HG03457 (cell line): ENCODE measurements at regions not wholly inside any gene's neighbourhood (a gene's known extent, or its start where the extent isn't known, plus 50 kb on each side); places are given as distances from the start of the nearest gene placed in this dataset.
"Not testable (repeated sequence)": the region's sequence is repeated elsewhere in the genome, so short reads cannot be mapped to it uniquely, and the experiment has no call there.

Source experiments
- ATAC-seq: cut with Tn5 transposase; IDR thresholded peaks from one replicate; pipeline ENCODE4 v1.9.1; 2021; ENCODE audit warnings: moderate number of reproducible peaks; ENCODE audit not compliant: unreplicated experiment

GRCh38 chr3:81068546-81068945 is 692.9 kb downstream of the GBE1 start:
- ATAC-seq: no peak

- no peak for ATAC-seq
Measured at GRCh38 chr3:81063896-81064295, 697.5 kb downstream of the GBE1 start.

GRCh38 chr3:81051133-81051532 is 710.3 kb downstream of the GBE1 start:
- ATAC-seq: not testable (repeated sequence)

- ATAC-seq: no peak
Measured at GRCh38 chr3:81048058-81048665, 713.3 kb downstream of the GBE1 start.

GRCh38 chr3:81045976-81046375 is 715.5 kb downstream of the GBE1 start:
- ATAC-seq: no peak

GRCh38 chr3:81045246-81045645 is 716.2 kb downstream of the GBE1 start:
- no peak for ATAC-seq

GRCh38 chr3:81043660-81044199 is 717.7 kb downstream of the GBE1 start:
- no peak for ATAC-seq

- no peak for ATAC-seq
Measured at GRCh38 chr3:81043009-81043408, 718.4 kb downstream of the GBE1 start.

- no peak for ATAC-seq
Measured at GRCh38 chr3:81041331-81041730, 720.1 kb downstream of the GBE1 start.

GRCh38 chr3:81040107-81040506 is 721.3 kb downstream of the GBE1 start:
- ATAC-seq: no peak

- no peak for ATAC-seq
Measured at GRCh38 chr3:81033684-81034083, 727.8 kb downstream of the GBE1 start.

GRCh38 chr3:81033185-81033584 is 728.3 kb downstream of the GBE1 start:
- ATAC-seq: no peak

GRCh38 chr3:81029861-81030260 is 731.6 kb downstream of the GBE1 start:
- ATAC-seq: no peak

- no peak for ATAC-seq
Measured at GRCh38 chr3:81027344-81027743, 734.1 kb downstream of the GBE1 start.

GRCh38 chr3:81024560-81024959 is 736.9 kb downstream of the GBE1 start:
- ATAC-seq: no peak

- ATAC-seq: no peak
Measured at GRCh38 chr3:81022339-81022738, 739.1 kb downstream of the GBE1 start.

GRCh38 chr3:81013360-81013759 is 748.1 kb downstream of the GBE1 start:
- no peak for ATAC-seq

GRCh38 chr3:81005992-81006391 is 755.5 kb downstream of the GBE1 start:
- no peak for ATAC-seq

GRCh38 chr3:81003817-81004216 is 757.6 kb downstream of the GBE1 start:
- ATAC-seq: no peak

GRCh38 chr3:81003008-81003645 is 758.3 kb downstream of the GBE1 start:
- no peak for ATAC-seq

- ATAC-seq: no peak
Measured at GRCh38 chr3:80999481-80999880, 762.0 kb downstream of the GBE1 start.

GRCh38 chr3:80998022-80998421 is 763.4 kb downstream of the GBE1 start:
- no peak for ATAC-seq

GRCh38 chr3:80997622-80998021 is 763.8 kb downstream of the GBE1 start:
- ATAC-seq: no peak
